ENCODE measurements at regions not wholly inside any gene's neighbourhood (a gene's known extent, or its start where the extent isn't known, plus 50 kb on each side); places are given as distances from the start of the nearest gene placed in this dataset.

DNA sequence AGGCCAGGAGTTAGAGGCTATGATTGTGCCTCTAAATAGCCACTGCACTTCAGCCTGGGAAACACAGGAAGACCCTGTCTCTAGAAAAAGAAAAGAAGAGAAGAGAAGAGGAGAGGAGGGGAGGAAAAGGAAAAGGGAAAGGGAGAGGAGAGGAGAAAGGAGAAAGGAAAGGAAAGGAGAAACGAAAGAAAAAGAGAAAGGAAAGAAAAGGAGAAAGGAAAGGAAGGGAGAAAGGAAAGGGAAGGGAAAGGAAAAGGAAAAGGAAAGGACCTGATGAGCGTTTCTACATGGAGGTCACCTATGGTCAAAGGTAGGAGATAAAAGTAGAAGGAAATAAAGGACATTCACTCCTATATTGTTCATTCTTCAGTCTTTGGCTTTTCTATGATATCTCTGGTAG lies 109.1 kb upstream of the TRPC4 start:
- TF ChIP-seq, protein P1, sequence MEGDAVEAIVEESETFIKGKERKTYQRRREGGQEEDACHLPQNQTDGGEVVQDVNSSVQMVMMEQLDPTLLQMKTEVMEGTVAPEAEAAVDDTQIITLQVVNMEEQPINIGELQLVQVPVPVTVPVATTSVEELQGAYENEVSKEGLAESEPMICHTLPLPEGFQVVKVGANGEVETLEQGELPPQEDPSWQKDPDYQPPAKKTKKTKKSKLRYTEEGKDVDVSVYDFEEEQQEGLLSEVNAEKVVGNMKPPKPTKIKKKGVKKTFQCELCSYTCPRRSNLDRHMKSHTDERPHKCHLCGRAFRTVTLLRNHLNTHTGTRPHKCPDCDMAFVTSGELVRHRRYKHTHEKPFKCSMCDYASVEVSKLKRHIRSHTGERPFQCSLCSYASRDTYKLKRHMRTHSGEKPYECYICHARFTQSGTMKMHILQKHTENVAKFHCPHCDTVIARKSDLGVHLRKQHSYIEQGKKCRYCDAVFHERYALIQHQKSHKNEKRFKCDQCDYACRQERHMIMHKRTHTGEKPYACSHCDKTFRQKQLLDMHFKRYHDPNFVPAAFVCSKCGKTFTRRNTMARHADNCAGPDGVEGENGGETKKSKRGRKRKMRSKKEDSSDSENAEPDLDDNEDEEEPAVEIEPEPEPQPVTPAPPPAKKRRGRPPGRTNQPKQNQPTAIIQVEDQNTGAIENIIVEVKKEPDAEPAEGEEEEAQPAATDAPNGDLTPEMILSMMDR (IDR thresholded peaks at IDR 0.05): no peak
- TF ChIP-seq POLR2A (IDR thresholded peaks at IDR 0.05): no peak

Measured in transverse colon (tissue), 3 donors.